ENCODE measurements at regions not wholly inside any gene's neighbourhood (a gene's known extent, or its start where the extent isn't known, plus 50 kb on each side); places are given as distances from the start of the nearest gene placed in this dataset.

DNA sequence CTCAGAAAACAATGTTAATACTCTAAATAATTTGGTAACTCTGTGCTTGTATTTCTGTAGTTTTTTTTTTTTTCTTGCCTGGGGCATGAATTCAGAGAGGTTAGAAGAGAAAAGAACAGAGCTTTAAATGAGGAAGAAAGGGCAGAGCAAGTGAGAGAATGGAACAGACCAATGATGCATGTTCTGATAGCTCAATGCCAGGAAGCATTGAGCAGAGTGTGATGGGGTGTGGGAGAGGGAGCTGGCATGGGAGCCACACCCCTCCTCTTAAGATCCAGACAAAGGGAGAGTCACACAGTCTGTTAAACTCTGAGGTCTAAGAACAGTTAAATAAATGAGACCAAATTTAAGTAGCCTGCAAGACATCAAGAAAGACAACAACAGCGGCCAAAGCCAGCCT, 538.6 kb downstream of the TUSC7 start:
- TF ChIP-seq ZNF274 (IDR thresholded peaks at IDR 0.05; ENCODE audit: borderline replicate concordance, low read depth, low read length): no peak
- TF ChIP-seq, protein P1, sequence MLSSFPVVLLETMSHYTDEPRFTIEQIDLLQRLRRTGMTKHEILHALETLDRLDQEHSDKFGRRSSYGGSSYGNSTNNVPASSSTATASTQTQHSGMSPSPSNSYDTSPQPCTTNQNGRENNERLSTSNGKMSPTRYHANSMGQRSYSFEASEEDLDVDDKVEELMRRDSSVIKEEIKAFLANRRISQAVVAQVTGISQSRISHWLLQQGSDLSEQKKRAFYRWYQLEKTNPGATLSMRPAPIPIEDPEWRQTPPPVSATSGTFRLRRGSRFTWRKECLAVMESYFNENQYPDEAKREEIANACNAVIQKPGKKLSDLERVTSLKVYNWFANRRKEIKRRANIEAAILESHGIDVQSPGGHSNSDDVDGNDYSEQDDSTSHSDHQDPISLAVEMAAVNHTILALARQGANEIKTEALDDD (IDR thresholded peaks at IDR 0.05): no peak
- TF ChIP-seq TEAD4 (IDR thresholded peaks at IDR 0.05; ENCODE audit: low read length): no peak
- no peak for TF ChIP-seq TEAD4 (CRISPR knock-in tag; IDR thresholded peaks at IDR 0.05; ENCODE audit: borderline replicate concordance)
- TF ChIP-seq EP300 (IDR thresholded peaks at IDR 0.05; ENCODE audit: low read length): no peak
- TF ChIP-seq HDGF (IDR thresholded peaks at IDR 0.05): no peak
- TF ChIP-seq, protein P2, sequence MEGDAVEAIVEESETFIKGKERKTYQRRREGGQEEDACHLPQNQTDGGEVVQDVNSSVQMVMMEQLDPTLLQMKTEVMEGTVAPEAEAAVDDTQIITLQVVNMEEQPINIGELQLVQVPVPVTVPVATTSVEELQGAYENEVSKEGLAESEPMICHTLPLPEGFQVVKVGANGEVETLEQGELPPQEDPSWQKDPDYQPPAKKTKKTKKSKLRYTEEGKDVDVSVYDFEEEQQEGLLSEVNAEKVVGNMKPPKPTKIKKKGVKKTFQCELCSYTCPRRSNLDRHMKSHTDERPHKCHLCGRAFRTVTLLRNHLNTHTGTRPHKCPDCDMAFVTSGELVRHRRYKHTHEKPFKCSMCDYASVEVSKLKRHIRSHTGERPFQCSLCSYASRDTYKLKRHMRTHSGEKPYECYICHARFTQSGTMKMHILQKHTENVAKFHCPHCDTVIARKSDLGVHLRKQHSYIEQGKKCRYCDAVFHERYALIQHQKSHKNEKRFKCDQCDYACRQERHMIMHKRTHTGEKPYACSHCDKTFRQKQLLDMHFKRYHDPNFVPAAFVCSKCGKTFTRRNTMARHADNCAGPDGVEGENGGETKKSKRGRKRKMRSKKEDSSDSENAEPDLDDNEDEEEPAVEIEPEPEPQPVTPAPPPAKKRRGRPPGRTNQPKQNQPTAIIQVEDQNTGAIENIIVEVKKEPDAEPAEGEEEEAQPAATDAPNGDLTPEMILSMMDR (IDR thresholded peaks at IDR 0.05 in 2 of 3, conservative IDR thresholded peaks at IDR 0.05 in 1 of 3; ENCODE audit: insufficient read depth in 2 of 3, low read depth in 1 of 3, low read length in 3 of 3): no peak
- no peak for TF ChIP-seq MAFK (IDR thresholded peaks at IDR 0.05; ENCODE audit: low read length)
- no peak for TF ChIP-seq POLR2A (conservative IDR thresholded peaks at IDR 0.05)
- TF ChIP-seq PPARD (CRISPR knock-in tag; IDR thresholded peaks at IDR 0.05): no peak
- no peak for TF ChIP-seq ZNF140 (CRISPR knock-in tag; IDR thresholded peaks at IDR 0.05)
- no peak for TF ChIP-seq MTF1 (CRISPR knock-in tag; IDR thresholded peaks at IDR 0.05; ENCODE audit: borderline replicate concordance)
- no peak for TF ChIP-seq POLR2AphosphoS2 (IDR thresholded peaks at IDR 0.05; ENCODE audit: low read length)

Data from K562 (cell line).